ENCODE measurements at regions not wholly inside any gene's neighbourhood (a gene's known extent, or its start where the extent isn't known, plus 50 kb on each side); places are given as distances from the start of the nearest gene placed in this dataset.

- DNase-seq (ENCODE audit: low read depth, low spot score): no peak
- no peak for TF ChIP-seq CTCF (IDR thresholded peaks at IDR 0.05; ENCODE audit: low read depth, low read length)
- in situ Hi-C loops (cut with HindIII; ENCODE audit: low sequenced_read_pairs): no loop called here
Observed at GRCh38 chr6:112841553-112842329, 494.6 kb downstream of the RFPL4B start.

GRCh38 chr6:112842330-112842685 lies 495.2 kb downstream of the RFPL4B start:
- no peak for DNase-seq (ENCODE audit: low read depth, low spot score)
- in situ Hi-C loops (cut with HindIII; ENCODE audit: low sequenced_read_pairs): no loop called here
- TF ChIP-seq CTCF (IDR thresholded peaks at IDR 0.05; ENCODE audit: low read depth, low read length): no peak
- no peak overlapping the region for H3K4me3 ChIP-seq (ENCODE audit: low read depth, low read length)

More at GRCh38 chr6:112841553-112842329, 494.6 kb downstream of the RFPL4B start:
- no peak overlapping the region for H3K4me3 ChIP-seq (ENCODE audit: low read depth, low read length)

GRCh38 chr6:112846681-112847080 lies 499.6 kb downstream of the RFPL4B start:
- in situ Hi-C loops (cut with HindIII; ENCODE audit: low sequenced_read_pairs): no loop called here

GRCh38 chr6:112851146-112851545 lies 504.0 kb downstream of the RFPL4B start:
- in situ Hi-C loops (cut with HindIII; ENCODE audit: low sequenced_read_pairs): no loop called here
- DNase-seq (ENCODE audit: low read depth, low spot score): no peak
- TF ChIP-seq CTCF (IDR thresholded peaks at IDR 0.05; ENCODE audit: low read depth, low read length): no peak
- H3K4me3 ChIP-seq (ENCODE audit: low read depth, low read length): no peak overlapping the region

More at GRCh38 chr6:112846681-112847080, 499.6 kb downstream of the RFPL4B start:
- no peak overlapping the region for H3K4me3 ChIP-seq (ENCODE audit: low read depth, low read length)
- TF ChIP-seq CTCF (IDR thresholded peaks at IDR 0.05; ENCODE audit: low read depth, low read length): no peak
- DNase-seq (ENCODE audit: low read depth, low spot score): no peak

GRCh38 chr6:112853162-112853561 lies 506.0 kb downstream of the RFPL4B start:
- in situ Hi-C loops (cut with HindIII; ENCODE audit: low sequenced_read_pairs): no loop called here
- no peak for DNase-seq (ENCODE audit: low read depth, low spot score)
- no peak overlapping the region for H3K4me3 ChIP-seq (ENCODE audit: low read depth, low read length)
- no peak for TF ChIP-seq CTCF (IDR thresholded peaks at IDR 0.05; ENCODE audit: low read depth, low read length)

GRCh38 chr6:112863753-112864152 lies 516.6 kb downstream of the RFPL4B start:
- in situ Hi-C loops (cut with HindIII; ENCODE audit: low sequenced_read_pairs): no loop called here
- no peak overlapping the region for H3K4me3 ChIP-seq (ENCODE audit: low read depth, low read length)
- DNase-seq (ENCODE audit: low read depth, low spot score): no peak
- no peak for TF ChIP-seq CTCF (IDR thresholded peaks at IDR 0.05; ENCODE audit: low read depth, low read length)

Data from astrocyte of the spinal cord (primary cell).